Epithelial cell of proximal tubule (primary cell): ENCODE measurements at regions not wholly inside any gene's neighbourhood (a gene's known extent, or its start where the extent isn't known, plus 50 kb on each side); places are given as distances from the start of the nearest gene placed in this dataset.

Experiments used
- DNase-seq: peaks from one replicate; pipeline ENCODE4 v3.0.0-alpha.2; 2011; ENCODE audit warnings: low read depth
- H3K4me3 ChIP-seq: 2 replicates; pipeline ENCODE4 v1.5.1; 2011; ENCODE audit warnings: low read depth, mild to moderate bottlenecking, low read length
- CTCF ChIP-seq: conservative IDR thresholded peaks from 2 replicates; pipeline ENCODE4 v1.5.1; 2012; ENCODE audit warnings: low read depth, mild to moderate bottlenecking, low read length

GRCh38 chr6:165732696-165733488, 69.9 kb upstream of the PDE10A start:
- no peak for TF ChIP-seq CTCF
- no peak overlapping the region for H3K4me3 ChIP-seq
- no peak for DNase-seq

DNA sequence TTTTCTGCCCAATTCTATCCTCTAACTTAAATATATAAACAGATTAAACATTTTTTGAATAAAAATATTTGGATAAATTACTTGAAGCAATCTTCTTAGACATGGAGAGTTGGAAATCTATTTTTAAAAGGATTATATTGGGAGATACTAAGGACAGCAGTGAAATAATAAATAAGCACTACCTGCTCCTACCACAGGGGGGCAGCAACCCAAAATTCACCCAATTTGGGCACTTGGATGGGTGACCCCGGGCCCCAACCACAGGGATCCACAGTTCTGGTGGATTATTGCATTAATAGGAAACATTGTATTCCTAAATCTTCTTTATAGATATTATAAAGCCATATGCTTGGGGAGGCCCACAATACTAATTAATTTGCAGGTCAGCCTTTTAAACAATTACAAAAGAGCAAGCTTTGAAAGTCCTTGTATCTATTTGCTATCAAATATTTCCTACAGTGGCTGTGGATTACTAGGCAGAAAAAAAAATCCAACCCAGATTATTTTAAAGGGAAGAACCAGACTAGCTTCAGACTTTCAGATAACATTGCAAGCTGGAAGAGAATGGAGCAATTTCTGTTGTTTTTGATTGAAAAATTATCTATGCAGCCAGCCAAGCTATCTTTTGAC, 66.4 kb upstream of the PDE10A start:
- no peak overlapping the region for H3K4me3 ChIP-seq
- peak; percentile 80 for TF ChIP-seq CTCF
- DNase-seq, result no peak

- DNase-seq, result no peak
- no peak overlapping the region for H3K4me3 ChIP-seq
- TF ChIP-seq CTCF, result no peak
Measured at GRCh38 chr6:165728216-165728615, 65.2 kb upstream of the PDE10A start.

DNA sequence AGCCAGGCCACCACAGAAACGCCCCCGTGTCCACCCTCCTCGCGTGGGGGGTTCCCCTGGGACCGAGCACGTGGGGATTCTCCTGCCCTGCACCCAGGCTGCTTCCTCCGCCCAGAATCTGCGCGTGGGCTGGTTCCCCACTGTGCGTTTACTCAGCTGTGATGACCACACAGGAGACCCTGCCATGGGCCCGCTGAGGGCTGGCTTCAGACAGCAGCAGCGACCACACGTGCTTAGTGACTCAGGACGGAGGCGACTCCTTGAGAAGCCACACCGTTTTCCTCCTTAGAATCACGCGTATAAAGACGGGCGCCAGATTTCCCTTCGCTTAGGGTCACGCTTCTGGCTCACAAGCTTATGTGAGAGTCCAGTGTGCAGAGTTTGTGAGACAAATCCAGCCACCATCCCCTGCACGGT, 63.9 kb upstream of the PDE10A start:
- TF ChIP-seq CTCF, result no peak
- H3K4me3 ChIP-seq, result no peak overlapping the region
- no peak for DNase-seq

- H3K4me3 ChIP-seq, result no peak overlapping the region
- DNase-seq, result no peak
- TF ChIP-seq CTCF, result no peak
Measured at GRCh38 chr6:165726290-165726875, 63.3 kb upstream of the PDE10A start.

DNA sequence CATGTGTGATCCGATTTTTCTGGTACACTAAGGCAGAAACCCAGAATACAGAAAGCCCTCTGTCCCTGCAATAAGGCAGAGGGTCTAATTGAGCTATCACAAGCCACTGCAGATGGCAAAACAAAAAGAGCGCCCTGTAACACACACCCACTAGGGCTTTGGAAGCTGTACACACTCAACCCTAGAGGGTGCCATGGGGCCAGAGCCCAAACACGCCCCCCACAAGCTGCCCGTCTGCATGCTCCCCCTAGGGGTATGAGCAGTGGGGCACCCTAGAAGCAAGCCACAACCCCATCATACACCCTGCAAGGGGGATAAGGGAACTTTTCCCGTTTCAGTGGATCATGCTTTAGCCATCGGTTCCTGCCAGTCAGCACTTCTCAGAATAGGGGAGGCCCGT, 62.2 kb upstream of the PDE10A start:
- no peak for DNase-seq
- no peak for TF ChIP-seq CTCF
- no peak overlapping the region for H3K4me3 ChIP-seq

DNA sequence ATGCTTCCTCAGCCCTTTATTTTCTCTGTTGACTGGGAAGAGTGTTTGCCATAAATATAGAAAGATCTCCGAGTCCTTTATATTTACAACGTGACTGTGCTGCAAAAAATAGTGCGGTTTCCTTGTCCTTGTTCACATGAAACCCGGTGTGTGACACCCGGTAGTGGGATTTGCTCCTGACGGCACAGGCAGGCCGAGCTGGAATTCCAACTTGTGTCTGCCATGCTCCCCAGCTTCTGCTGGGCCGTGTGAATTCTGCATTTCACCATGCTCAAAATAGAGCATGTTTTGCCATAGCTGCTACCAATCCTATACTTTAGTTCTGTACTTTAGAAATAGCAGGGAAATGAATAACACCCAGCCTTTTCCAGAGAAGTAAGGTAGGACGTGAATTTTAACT, 60.3 kb upstream of the PDE10A start:
- no peak for TF ChIP-seq CTCF
- no peak for DNase-seq
- H3K4me3 ChIP-seq, result no peak overlapping the region
